Lower leg skin (tissue), 3 donors: ENCODE measurements at regions not wholly inside any gene's neighbourhood (a gene's known extent, or its start where the extent isn't known, plus 50 kb on each side); places are given as distances from the start of the nearest gene placed in this dataset.

Source experiments
- POLR2A ChIP-seq, 2 donors: fragments of 450-650 bp; IDR thresholded peaks; one replicate each; pipeline ENCODE4 v1.6.1; 2016 to 2017; ENCODE audit warnings: antibody characterized with exemption in 2 of 2, mild to moderate bottlenecking in 1 of 2, moderate library complexity in 1 of 2
- TF ChIP-seq, protein P1 (sequence below), 3 donors: fragments of 450-650 bp; IDR thresholded peaks; one replicate each; pipeline ENCODE4 v1.5.1; 2016; ENCODE audit warnings: antibody characterized with exemption in 3 of 3, mild to moderate bottlenecking in 3 of 3, moderate library complexity in 2 of 3

DNA sequence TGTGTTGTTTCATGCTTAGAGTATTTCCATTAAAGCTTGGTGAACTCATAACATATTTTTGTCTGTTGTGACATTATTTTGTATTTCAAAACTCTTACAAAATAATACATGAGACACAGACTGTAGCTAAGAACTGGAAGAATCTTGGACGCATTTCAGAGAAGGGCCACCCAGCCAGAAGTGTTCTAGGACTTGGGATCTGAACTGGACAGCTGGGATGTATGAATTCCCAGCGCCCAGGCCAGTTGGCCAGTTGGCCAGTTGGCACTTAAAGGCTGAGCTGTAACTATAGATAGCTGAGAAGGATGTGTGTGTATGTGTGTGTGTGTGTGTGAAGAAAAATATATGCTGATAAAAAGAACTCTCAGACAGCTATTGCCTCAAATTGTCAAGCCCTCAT, 193.4 kb upstream of the GPR101 start:
- TF ChIP-seq, protein P1, sequence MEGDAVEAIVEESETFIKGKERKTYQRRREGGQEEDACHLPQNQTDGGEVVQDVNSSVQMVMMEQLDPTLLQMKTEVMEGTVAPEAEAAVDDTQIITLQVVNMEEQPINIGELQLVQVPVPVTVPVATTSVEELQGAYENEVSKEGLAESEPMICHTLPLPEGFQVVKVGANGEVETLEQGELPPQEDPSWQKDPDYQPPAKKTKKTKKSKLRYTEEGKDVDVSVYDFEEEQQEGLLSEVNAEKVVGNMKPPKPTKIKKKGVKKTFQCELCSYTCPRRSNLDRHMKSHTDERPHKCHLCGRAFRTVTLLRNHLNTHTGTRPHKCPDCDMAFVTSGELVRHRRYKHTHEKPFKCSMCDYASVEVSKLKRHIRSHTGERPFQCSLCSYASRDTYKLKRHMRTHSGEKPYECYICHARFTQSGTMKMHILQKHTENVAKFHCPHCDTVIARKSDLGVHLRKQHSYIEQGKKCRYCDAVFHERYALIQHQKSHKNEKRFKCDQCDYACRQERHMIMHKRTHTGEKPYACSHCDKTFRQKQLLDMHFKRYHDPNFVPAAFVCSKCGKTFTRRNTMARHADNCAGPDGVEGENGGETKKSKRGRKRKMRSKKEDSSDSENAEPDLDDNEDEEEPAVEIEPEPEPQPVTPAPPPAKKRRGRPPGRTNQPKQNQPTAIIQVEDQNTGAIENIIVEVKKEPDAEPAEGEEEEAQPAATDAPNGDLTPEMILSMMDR (IDR thresholded peaks at IDR 0.05): no peak
- no peak for TF ChIP-seq POLR2A (IDR thresholded peaks at IDR 0.05)
